Body of pancreas (tissue), 4 donors: ENCODE measurements at regions not wholly inside any gene's neighbourhood (a gene's known extent, or its start where the extent isn't known, plus 50 kb on each side); places are given as distances from the start of the nearest gene placed in this dataset.

ENCODE experiments used
- ATAC-seq: fragments of 150-250 bp; one replicate; pipeline ENCODE4 v1.9.1; 2016
- DNase-seq, 4 donors: peaks; one replicate each; pipeline ENCODE4 v3.0.0-alpha.2; 2019
- H3K27ac ChIP-seq, 4 donors: fragments of 200-600 bp; sonication (generic); 1 replicate in 3 of 4; 2 replicates in 1 of 4; pipeline versions ENCODE4 v1.5.1 to v1.6.1; 2016 to 2019; ENCODE audit warnings: mild to moderate bottlenecking in 1 of 4, mixed read lengths in 1 of 4, moderate library complexity in 1 of 4
- H3K27me3 ChIP-seq, 2 donors: fragments of 200-600 bp; sonication (generic); one replicate each; pipeline ENCODE4 v1.6.0; 2016; ENCODE audit warnings: mild to moderate bottlenecking in 1 of 2
- H3K36me3 ChIP-seq, 2 donors: fragments of 200-600 bp; sonication (generic); replicated peaks in 1 of 2; 2 replicates each; pipeline ENCODE4 v1.5.1; 2016; ENCODE audit warnings: low read depth in 2 of 2; ENCODE audit not compliant: insufficient read depth in 1 of 2
- H3K4me1 ChIP-seq: fragments of 200-600 bp; sonication (generic); one replicate; pipeline ENCODE4 v1.6.0; 2016
- H3K4me3 ChIP-seq, 2 donors: fragments of 200-600 bp; sonication (generic); 1 replicate in 1 of 2; 2 replicates in 1 of 2; pipeline ENCODE4 v1.5.1; 2016 to 2019
- H3K9me3 ChIP-seq, 3 donors: fragments of 200-600 bp; sonication (generic); 1 replicate in 2 of 3; 2 replicates in 1 of 3; pipeline ENCODE4 v1.5.1; 2016
- POLR2A ChIP-seq, 3 donors: fragments of 450-650 bp; IDR thresholded peaks; one replicate each; pipeline ENCODE4 v1.6.1; 2016; ENCODE audit warnings: antibody characterized with exemption in 3 of 3, mild to moderate bottlenecking in 2 of 3
- WGBS, 2 donors: methylation state at CpG; one replicate each; pipeline ENCODE4 v1.1.5; 2017; 5-methylcytosine and 5-hydroxymethylcytosine counted together
- intact Hi-C: fragments of 100-400 bp; cut with DNase I; formaldehyde crosslinking; loops from one replicate; pipeline ENCODE4 v1.15.1; 2023
- TF ChIP-seq, protein P1 (sequence below), 7 experiments: fragments of 450-650 bp in 4 of 7; fragments of 200-600 bp in 3 of 7; sonication (generic) in 3 of 7; IDR thresholded peaks; one replicate each; pipeline ENCODE4 v1.5.1; 2016 to 2019; ENCODE audit warnings: antibody characterized with exemption in 7 of 7

DNA sequence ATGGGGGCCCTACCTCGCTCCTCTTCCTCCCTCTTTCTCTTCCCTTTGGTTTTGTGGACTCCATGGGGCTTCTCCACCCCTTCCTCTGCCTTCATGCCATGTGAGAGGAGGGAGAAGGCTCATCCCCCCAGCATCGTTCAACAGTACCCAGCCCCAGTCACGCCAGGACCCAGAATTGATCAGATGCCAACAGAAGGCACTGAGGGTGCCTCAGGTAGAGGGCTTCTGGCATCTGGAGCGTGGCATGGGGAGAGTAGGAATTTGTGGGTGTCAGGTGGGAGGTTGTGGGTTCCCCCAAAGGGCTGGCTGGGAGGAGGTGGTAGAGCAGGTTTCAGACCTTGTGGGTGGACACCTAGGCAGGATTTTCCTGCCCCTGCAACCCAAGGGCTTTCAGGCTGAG, 122.0 kb downstream of the TWIST2 start:
- 65 to 75% methylated on average over 4 of the region's 4 CpGs for WGBS, 2 donors

DNA sequence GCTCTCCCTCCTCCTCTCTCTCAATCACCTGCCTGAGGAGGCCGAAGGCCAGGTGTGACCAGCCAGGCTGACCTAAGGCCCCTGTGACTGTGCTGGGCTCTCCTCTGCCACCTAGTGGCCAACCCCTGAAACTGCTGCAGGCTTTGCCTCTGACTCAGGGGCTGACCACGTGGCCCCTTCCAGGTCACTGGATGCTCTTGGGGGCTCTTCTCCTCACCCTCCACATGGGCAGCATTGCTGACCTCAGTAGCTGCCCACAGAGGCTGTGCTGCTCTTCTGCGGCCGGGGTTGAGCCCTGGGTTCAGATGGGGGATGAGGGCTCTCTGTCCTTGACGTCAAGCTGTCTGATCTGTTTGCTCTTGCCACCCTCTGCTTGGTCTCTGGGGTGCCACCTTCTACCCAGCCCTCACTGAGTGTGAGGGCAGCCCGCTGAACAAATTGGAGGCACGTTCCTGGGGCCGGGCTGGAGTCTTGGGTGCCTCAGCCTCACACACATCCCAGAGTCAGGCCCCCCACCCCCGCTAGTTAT, 122.7 kb downstream of the TWIST2 start:
- TF ChIP-seq, protein P1, sequence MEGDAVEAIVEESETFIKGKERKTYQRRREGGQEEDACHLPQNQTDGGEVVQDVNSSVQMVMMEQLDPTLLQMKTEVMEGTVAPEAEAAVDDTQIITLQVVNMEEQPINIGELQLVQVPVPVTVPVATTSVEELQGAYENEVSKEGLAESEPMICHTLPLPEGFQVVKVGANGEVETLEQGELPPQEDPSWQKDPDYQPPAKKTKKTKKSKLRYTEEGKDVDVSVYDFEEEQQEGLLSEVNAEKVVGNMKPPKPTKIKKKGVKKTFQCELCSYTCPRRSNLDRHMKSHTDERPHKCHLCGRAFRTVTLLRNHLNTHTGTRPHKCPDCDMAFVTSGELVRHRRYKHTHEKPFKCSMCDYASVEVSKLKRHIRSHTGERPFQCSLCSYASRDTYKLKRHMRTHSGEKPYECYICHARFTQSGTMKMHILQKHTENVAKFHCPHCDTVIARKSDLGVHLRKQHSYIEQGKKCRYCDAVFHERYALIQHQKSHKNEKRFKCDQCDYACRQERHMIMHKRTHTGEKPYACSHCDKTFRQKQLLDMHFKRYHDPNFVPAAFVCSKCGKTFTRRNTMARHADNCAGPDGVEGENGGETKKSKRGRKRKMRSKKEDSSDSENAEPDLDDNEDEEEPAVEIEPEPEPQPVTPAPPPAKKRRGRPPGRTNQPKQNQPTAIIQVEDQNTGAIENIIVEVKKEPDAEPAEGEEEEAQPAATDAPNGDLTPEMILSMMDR (IDR thresholded peaks at IDR 0.05): peak; percentile 84 to 99 (median 92)
- TF ChIP-seq POLR2A (IDR thresholded peaks at IDR 0.05): no peak
- Histone ChIP-seq H3K4me1 (no peaks in the 10 kb centered on the region), H3K4me3 (no peak overlapping the region), H3K9me3 (peaks cover 0 to 2% (median 0%) of the 10 kb centered on the region in 3 donors), H3K27me3 (no peaks in the 10 kb centered on the region), H3K27ac (no peak overlapping the region), H3K36me3 (no peaks in the 10 kb centered on the region)
- 32 to 34% methylated on average over 6 to 7 of the region's 9 CpGs for WGBS, 2 donors
- intact Hi-C loops: no loop called here
- peak; percentile 52 to 66 (median 59) for DNase-seq
- peak; percentile 77 for ATAC-seq

More for the DNA sequence above, 122.0 kb downstream of the TWIST2 start:
- no peak for ATAC-seq
- no peak overlapping the region for H3K27ac ChIP-seq
- no peaks in the 10 kb centered on the region for H3K9me3 ChIP-seq
- intact Hi-C loops: no loop called here
- no peaks in the 10 kb centered on the region for H3K27me3 ChIP-seq
- H3K36me3 ChIP-seq: no peaks in the 10 kb centered on the region
- no peak for DNase-seq
- TF ChIP-seq POLR2A (IDR thresholded peaks at IDR 0.05): no peak
- TF ChIP-seq, protein P1 (IDR thresholded peaks at IDR 0.05): no peak
- no peaks in the 10 kb centered on the region for H3K4me1 ChIP-seq
- H3K4me3 ChIP-seq: no peak overlapping the region

DNA sequence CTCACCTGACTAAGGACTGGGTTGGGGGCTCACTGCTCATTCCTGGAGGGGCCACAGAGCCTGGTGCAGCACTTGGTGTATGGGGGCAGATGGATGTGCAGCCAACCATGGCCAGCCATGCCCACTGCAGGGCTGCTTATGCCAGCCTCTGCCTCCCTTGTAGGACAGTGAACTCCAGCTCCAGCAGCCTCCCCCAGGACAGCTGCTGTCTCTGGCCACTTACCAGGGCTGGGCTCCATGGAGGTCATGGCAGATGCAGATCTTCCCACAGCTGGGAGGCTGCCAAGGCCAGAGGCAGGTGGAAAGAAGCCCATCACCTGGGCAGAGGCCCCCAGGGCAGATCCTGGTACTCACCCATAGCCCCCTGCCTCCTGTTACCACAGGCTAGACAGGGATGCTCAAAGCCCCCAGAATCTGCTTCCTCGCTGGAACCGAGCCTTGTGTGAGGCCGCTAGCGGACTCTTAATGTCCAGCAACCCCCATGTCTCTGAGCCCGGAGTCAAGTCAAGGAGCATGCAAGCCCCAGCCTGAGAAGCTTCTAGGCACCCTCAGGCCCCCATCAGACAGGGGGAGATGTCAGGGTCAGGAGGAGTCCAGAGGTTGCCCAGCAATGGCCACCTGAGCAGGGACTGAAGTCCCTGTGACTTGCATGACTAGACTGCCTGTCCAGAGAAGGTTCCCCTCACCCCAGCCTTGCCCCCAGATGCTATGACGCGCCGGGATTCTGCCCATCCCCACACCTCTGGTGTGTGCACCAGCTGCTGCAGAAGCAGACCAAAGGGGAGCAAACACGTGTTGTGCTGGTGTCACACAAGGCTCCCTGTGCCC, 123.6 kb downstream of the TWIST2 start:
- ATAC-seq (no peak), DNase-seq (no peak)
- Histone ChIP-seq H3K27me3 (no peaks in the 10 kb centered on the region), H3K36me3 (no peaks in the 10 kb centered on the region), H3K27ac (no peak overlapping the region), H3K4me3 (no peak overlapping the region), H3K4me1 (no peaks in the 10 kb centered on the region), H3K9me3 (peaks cover 0 to 2% (median 0%) of the 10 kb centered on the region in 3 donors)
- intact Hi-C loops: no loop called here
- 60 to 80% methylated on average over 6 to 9 of the region's 9 CpGs for WGBS, 2 donors
- TF ChIP-seq, protein P1 (IDR thresholded peaks at IDR 0.05): no peak
- no peak for TF ChIP-seq POLR2A (IDR thresholded peaks at IDR 0.05)

DNA sequence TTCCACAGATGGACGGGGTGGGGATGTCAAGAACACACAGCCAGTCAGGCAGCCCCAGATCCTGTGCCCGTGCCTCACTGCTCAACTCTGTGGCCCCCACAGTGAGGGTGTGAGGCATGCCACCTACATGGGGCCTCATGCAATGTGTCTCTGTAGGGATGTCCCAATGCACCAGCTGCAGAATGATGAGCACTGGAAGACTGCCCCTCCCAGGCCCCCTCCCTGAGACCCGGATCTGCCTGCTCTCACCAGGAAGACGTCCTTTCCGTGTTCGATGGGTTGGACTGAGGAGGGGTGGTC, 124.2 kb downstream of the TWIST2 start:
- no peak for ATAC-seq
- TF ChIP-seq, protein P1 (IDR thresholded peaks at IDR 0.05): no peak
- no peak for TF ChIP-seq POLR2A (IDR thresholded peaks at IDR 0.05)
- no peak for DNase-seq
- intact Hi-C loops: no loop called here
- no peaks in the 10 kb centered on the region for H3K36me3 ChIP-seq
- 67 to 79% methylated on average over 4 to 6 of the region's 6 CpGs for WGBS, 2 donors
- H3K9me3 ChIP-seq: peaks cover 0 to 2% (median 0%) of the 10 kb centered on the region in 3 donors
- no peaks in the 10 kb centered on the region for H3K27me3 ChIP-seq
- H3K4me3 ChIP-seq: no peak overlapping the region
- no peak overlapping the region for H3K27ac ChIP-seq
- H3K4me1 ChIP-seq: no peaks in the 10 kb centered on the region
